Medulla oblongata (tissue), 1 donor: ENCODE measurements at regions not wholly inside any gene's neighbourhood (a gene's known extent, or its start where the extent isn't known, plus 50 kb on each side); places are given as distances from the start of the nearest gene placed in this dataset.

Experiments
- DNase-seq: peaks from one replicate; pipeline ENCODE4 v3.0.0-alpha.2; 2015; ENCODE audit errors: extremely low spot score

- no peak for DNase-seq
Observed at GRCh38 chr4:125062115-125063050, 252.4 kb upstream of the FAT4 start.

GRCh38 chr4:125060376-125060775 lies 254.4 kb upstream of the FAT4 start:
- no peak for DNase-seq

GRCh38 chr4:125049711-125050110 lies 265.0 kb upstream of the FAT4 start:
- DNase-seq, result no peak

- no peak for DNase-seq
Observed at GRCh38 chr4:125045311-125045710, 269.4 kb upstream of the FAT4 start.

GRCh38 chr4:125044886-125045285 lies 269.9 kb upstream of the FAT4 start:
- no peak for DNase-seq

GRCh38 chr4:125043486-125043885 lies 271.3 kb upstream of the FAT4 start:
- no peak for DNase-seq

- DNase-seq, result no peak
Observed at GRCh38 chr4:125042041-125042440, 272.7 kb upstream of the FAT4 start.

- DNase-seq, result no peak
Observed at GRCh38 chr4:125041372-125041930, 273.3 kb upstream of the FAT4 start.

GRCh38 chr4:125039550-125039949 lies 275.2 kb upstream of the FAT4 start:
- DNase-seq, result no peak

- DNase-seq, result no peak
Observed at GRCh38 chr4:125022855-125023501, 291.8 kb upstream of the FAT4 start.

GRCh38 chr4:125021189-125021588 lies 293.6 kb upstream of the FAT4 start:
- DNase-seq, result no peak

- DNase-seq, result no peak
Observed at GRCh38 chr4:125020089-125021034, 294.4 kb upstream of the FAT4 start.

- DNase-seq, result no peak
Observed at GRCh38 chr4:125016892-125017299, 297.9 kb upstream of the FAT4 start.

- no peak for DNase-seq
Observed at GRCh38 chr4:125013891-125014290, 300.9 kb upstream of the FAT4 start.

- no peak for DNase-seq
Observed at GRCh38 chr4:125011646-125012045, 299.1 kb upstream of the ANKRD50 start.

- DNase-seq, result no peak
Observed at GRCh38 chr4:125010796-125011503, 298.4 kb upstream of the ANKRD50 start.

- DNase-seq, result no peak
Observed at GRCh38 chr4:125008676-125009075, 296.1 kb upstream of the ANKRD50 start.

- DNase-seq, result no peak
Observed at GRCh38 chr4:125004676-125005075, 292.1 kb upstream of the ANKRD50 start.

- no peak for DNase-seq
Observed at GRCh38 chr4:125003840-125004239, 291.3 kb upstream of the ANKRD50 start.

- peak; percentile 30 for DNase-seq
Observed at GRCh38 chr4:124997991-124998390, 285.5 kb upstream of the ANKRD50 start.

GRCh38 chr4:124997124-124997523 lies 284.6 kb upstream of the ANKRD50 start:
- no peak for DNase-seq
